NCI-H446 (cell line): ENCODE measurements at regions not wholly inside any gene's neighbourhood (a gene's known extent, or its start where the extent isn't known, plus 50 kb on each side); places are given as distances from the start of the nearest gene placed in this dataset.

ENCODE experiments used
- DNase-seq, 2 experiments: peaks; one replicate each; lab custom pipeline; 2025; lab: John Stamatoyannopoulos, UW

GRCh38 chr2:122108186-122108585 lies 352.7 kb downstream of the TSN start:
- DNase-seq: no peak

GRCh38 chr2:122112216-122113005 lies 357.0 kb downstream of the TSN start:
- no peak for DNase-seq

GRCh38 chr2:122114421-122114820 lies 359.0 kb downstream of the TSN start:
- DNase-seq: no peak

GRCh38 chr2:122117371-122117770 lies 361.9 kb downstream of the TSN start:
- no peak for DNase-seq

GRCh38 chr2:122129399-122129798 lies 373.9 kb downstream of the TSN start:
- no peak for DNase-seq

- no peak for DNase-seq
Measured at GRCh38 chr2:122132147-122132691, 376.8 kb downstream of the TSN start.

- no peak for DNase-seq
Measured at GRCh38 chr2:122135021-122135937, 379.8 kb downstream of the TSN start.

- DNase-seq: no peak
Measured at GRCh38 chr2:122136056-122136455, 380.6 kb downstream of the TSN start.

- DNase-seq: no peak
Measured at GRCh38 chr2:122138561-122138960, 383.1 kb downstream of the TSN start.

GRCh38 chr2:122139739-122140420 lies 384.4 kb downstream of the TSN start:
- DNase-seq: no peak

GRCh38 chr2:122144884-122145283 lies 389.4 kb downstream of the TSN start:
- no peak for DNase-seq

- DNase-seq: peak in 1 of 2 experiments; percentile 19
Measured at GRCh38 chr2:122145856-122146255, 390.4 kb downstream of the TSN start.

- no peak for DNase-seq
Measured at GRCh38 chr2:122148128-122148767, 392.8 kb downstream of the TSN start.

- no peak for DNase-seq
Measured at GRCh38 chr2:122150524-122151280, 395.3 kb downstream of the TSN start.

- DNase-seq: no peak
Measured at GRCh38 chr2:122152571-122152970, 397.1 kb downstream of the TSN start.

GRCh38 chr2:122156176-122156890 lies 400.9 kb downstream of the TSN start:
- DNase-seq: no peak

GRCh38 chr2:122157158-122157557 lies 401.7 kb downstream of the TSN start:
- DNase-seq: no peak

GRCh38 chr2:122163617-122164016 lies 408.2 kb downstream of the TSN start:
- no peak for DNase-seq

GRCh38 chr2:122164964-122165363 lies 409.5 kb downstream of the TSN start:
- no peak for DNase-seq

GRCh38 chr2:122166820-122167219 lies 411.4 kb downstream of the TSN start:
- DNase-seq: peak; percentile 62 to 66
